Sciatic nerve (tissue), 2 donors: ENCODE measurements at regions not wholly inside any gene's neighbourhood (a gene's known extent, or its start where the extent isn't known, plus 50 kb on each side); places are given as distances from the start of the nearest gene placed in this dataset.
A peak's percentile ranks its signal among the peaks of the same experiment; 100 is the strongest.

Experiments used
- ATAC-seq: fragments of 200-7000 bp; cut with Tn5 transposase; one replicate; pipeline ENCODE4 v1.9.1; 2020; ENCODE audit warnings: mild to moderate bottlenecking, moderate library complexity
- DNase-seq: peaks from one replicate; pipeline ENCODE4 v3.0.0-alpha.2; 2020; ENCODE audit warnings: low spot score
- intact Hi-C: fragments of 100-400 bp; cut with DNase I; formaldehyde crosslinking; loops from one replicate; pipeline ENCODE4 v1.14.2; 2022
- donor health status: DM: no; HTN: no; CAD: no.
- donor health status: DM: no; HTN: no; CAD: no.

DNA sequence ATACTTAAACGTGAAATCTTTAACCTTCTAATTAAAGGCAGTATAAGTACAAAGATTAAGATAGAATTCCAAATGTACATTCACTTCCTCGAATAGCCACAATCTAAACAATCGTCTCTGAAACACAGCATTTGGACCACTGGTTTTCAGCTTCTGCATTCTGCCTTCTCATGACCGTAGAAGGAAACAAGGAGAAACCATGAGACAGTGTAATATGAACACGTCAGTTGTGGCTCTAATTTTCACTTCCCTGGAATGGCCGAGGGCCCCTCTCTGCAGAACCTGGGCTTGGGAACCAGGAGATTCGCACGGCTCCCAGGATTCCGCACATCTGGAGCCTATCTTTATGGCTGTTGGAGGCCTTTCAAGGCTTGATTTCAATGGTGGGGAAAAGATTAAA lies 189.3 kb downstream of the KLF6 start:
- DNase-seq, result no peak
- ATAC-seq, result no peak
- intact Hi-C loops, result no loop called here

DNA sequence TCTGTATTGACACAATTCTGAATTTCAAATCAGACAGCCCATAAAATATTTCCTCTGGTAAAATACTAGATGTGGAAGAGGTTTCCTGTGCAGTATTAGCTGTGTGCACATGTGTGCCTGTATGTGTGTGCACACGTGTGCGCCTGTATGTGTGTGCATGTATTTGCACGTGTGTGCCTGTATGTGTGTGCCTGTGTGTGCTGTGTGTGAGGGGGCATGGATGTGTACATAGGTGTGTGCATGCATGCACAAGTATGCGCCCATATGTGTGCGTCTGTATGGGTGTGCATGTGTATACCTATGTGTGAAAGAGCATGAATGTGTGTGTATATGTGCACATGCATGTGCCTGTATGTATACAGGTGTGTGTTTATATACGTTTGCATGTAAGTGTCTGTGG lies 191.4 kb downstream of the KLF6 start:
- intact Hi-C loops, result no loop called here
- ATAC-seq, result no peak
- no peak for DNase-seq

DNA sequence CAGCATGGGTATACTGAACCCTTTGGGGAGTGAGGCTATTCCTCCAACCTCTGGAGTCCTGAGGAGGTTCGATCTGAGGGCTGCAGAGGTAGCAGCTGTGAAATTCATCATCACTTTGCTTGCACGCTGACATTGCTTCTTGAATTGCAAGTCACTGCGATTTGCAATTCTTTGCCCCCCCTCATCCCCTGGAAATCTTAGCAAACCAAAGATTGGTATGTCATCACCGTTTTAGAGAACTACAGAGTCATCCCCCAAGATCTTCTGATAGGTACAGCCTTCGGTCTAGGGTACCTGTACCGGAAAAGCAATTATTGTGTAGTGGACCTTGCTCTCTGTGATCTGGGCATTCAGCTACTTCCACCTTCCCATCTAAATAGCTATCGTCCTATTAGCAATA lies 192.6 kb downstream of the KLF6 start:
- intact Hi-C loops, result no loop called here
- DNase-seq (no peak), ATAC-seq (no peak)

DNA sequence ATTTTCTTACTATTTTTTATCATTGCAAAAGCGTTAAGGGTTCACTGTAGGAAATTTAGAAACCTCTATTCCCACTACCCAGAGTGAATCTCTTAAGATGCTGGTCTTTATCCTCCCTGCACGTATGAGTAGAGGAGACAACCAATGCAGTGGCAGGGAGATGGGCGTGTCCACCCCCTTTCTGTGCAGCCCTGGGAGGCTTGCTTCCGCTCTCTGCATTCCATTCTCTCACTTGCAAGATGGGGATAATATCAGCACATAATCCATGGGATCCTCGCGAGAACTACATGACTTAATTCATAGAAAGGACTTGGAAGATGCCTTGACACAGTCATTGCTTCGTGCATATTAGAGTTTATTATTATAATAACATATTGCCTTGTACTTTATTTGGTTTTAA lies 196.2 kb downstream of the KLF6 start:
- no peak for DNase-seq
- intact Hi-C loops, result no loop called here
- no peak for ATAC-seq

DNA sequence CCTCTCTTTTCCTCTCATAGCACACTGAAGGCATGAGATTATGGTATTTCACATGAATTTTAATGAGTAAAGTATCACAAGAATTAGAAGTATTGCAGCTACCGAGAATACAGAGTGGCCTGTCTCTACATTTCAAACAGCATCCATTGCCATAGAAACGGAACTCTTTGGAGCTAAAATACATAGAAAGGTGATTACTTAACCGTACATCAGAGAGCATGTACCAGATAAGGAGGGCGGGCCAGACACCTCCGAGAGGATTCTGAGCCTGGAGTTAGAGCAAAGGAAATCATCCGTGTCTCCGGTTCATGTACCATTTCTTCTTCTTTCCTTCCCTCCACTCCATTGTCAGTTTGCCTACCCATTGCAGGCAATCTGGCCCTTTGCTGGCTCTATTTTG lies 196.7 kb downstream of the KLF6 start:
- DNase-seq (no peak), ATAC-seq (no peak)
- intact Hi-C loops, result no loop called here

DNA sequence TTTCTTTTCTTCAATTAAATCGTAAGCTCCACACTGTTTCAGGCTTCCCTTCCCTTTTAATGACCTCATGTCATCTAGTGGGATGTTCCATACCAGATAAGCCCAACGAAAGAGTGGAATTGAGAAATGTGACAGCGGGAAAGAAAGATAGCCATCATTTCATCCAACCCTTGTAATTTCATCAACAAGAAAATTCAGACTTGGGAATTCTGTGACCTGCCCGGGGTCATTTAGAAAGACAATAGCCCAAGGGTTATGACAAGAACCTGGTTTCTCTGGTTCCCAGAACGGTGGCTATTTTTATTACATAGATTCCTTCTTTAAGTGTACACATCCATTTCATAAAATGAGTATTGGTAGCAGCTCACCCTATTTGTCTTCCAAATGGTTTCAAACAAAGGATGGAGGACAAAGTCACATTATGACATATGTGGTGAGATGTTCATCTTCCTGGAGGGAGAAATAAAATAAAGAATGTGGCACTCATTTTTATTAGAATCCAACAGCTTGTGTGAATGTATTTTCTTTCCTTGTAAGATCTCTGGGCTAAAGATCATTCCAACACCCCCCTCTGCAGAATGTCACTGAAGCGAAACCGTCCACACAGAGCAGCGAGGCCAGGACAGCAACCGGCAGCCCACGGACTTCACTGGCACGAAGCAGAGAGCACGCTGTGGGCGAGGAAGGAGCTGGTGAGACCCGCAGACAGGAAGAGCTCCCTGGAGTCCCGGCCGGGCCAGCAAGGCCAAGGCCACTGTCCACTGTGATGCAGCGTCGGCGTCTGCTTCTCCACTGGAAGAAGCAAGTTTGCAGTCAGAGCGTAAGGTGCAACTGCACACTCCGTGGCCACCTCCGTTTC lies 199.9 kb downstream of the KLF6 start:
- intact Hi-C loops, result no loop called here
- no peak for DNase-seq
- no peak for ATAC-seq

DNA sequence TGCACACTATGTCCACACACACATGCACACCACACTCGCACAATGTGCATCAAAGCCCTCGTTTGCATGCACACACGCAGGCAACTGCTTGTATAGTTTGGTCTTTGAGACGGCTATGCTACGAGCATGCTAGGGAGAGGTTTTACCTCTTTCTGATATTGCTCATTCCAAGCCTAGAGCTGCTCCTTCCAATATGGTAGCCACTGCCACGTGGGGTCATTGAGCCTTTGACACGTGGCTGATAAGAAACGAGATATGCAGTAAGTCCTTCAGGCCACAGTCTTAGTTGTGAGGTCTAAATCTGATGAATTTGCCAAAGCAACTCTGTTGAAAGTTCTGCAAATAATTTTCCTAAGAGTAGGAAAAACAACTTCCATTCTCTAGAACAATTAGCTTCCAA lies 204.4 kb downstream of the KLF6 start:
- no peak for DNase-seq
- intact Hi-C loops, result no loop called here
- no peak for ATAC-seq

DNA sequence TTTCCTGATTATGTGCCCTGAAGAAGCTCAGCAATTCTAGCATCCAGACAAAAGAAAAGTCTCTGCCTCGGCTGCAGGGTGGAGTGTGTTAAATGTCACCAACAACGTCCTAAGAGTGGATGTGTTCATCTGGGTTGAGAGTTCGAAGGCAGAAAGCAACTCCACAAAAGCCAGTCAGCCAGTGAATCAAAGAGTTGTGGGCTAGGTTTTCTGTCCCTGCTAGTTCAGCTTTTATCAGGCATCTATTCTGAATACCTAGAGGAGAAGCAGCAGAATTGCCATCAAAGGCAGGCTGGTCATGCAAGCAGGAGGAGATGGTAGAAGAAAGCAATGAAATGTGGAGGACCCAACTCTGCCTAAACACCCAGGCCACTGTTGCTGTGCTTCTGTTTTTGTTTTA lies 205.2 kb downstream of the KLF6 start:
- ATAC-seq (no peak), DNase-seq (no peak)
- intact Hi-C loops, result no loop called here

DNA sequence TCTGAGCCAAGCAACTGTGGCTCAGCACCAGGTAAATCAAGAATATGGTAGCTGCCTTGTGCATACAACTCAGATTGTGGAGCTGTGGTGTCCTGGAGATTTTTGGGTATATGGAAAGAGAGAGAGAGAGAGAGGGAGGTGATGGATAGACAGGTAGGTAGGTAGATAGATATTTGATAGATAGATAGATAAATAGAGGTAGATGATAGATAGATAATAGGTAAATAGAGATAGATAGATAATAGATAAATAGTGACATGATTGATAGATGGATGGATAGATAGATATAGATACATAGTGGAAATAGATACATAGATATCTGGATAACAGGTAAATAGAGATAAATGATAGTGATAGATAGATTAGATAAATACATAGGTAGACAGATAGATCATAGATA lies 206.3 kb downstream of the KLF6 start:
- intact Hi-C loops, result no loop called here
- ATAC-seq (no peak), DNase-seq (no peak)

DNA sequence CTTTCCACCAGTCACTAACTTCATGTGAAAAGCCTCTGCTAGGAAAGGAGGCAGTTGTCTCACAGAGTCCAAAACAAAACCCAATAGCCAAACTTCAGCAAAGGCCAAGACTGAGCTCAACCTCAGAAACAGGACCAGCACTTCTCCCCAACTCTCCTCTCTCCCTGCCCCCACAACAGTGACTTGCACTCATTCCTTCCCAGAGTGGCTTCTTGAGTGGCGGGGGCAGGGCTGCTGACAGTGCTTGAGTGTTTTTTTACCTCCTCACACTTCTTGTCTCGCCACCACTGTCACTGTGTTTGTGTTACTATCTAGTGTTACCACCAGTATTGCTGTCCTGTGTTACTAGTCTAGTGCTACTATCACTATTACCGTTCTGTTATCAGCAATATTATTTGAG lies 206.8 kb downstream of the KLF6 start:
- no peak for ATAC-seq
- intact Hi-C loops, result no loop called here

DNA sequence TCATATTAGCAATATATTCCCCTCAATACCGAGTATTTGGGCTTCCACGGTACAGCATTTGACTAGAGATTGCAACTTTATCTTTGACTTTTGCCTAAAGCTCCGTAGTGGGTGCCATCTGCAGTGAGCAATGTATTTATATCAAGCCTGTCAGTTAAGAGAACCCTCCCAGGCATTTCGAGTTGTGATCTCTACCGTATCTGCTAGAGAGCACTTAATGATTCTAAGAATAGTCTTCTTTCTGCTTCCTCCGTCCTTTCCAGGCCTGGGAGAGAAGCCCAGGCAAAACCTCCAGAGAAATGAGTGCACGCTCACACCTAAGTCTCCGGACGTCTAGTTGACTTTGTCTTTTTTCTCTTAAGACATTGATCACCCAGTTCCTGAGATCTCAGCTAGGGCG lies 210.6 kb downstream of the KLF6 start:
- ATAC-seq (no peak), DNase-seq (no peak)
- intact Hi-C loops, result no loop called here

More for the DNA sequence above, 206.8 kb downstream of the KLF6 start:
- DNase-seq, result no peak

DNA sequence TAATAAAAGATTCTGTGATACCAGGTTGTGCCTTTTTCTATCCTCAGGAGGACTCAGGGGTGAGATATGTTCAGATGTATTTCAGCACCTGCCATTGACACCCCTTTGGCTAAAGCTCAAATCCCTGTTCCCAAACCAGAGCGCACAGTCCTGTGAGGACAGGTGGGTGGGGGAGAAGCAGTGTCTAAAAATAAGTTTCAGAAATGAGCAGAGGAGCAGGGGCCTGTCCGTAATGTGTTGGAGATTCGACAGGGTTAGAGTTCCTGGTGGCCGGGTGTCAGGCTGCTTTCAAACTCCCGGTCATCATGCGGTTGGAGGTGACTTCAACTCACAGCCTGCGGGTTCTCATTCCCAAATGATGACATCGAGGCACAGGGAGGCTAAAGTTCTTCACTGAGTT lies 211.5 kb downstream of the KLF6 start:
- ATAC-seq, result no peak
- intact Hi-C loops, result no loop called here
- DNase-seq, result no peak

DNA sequence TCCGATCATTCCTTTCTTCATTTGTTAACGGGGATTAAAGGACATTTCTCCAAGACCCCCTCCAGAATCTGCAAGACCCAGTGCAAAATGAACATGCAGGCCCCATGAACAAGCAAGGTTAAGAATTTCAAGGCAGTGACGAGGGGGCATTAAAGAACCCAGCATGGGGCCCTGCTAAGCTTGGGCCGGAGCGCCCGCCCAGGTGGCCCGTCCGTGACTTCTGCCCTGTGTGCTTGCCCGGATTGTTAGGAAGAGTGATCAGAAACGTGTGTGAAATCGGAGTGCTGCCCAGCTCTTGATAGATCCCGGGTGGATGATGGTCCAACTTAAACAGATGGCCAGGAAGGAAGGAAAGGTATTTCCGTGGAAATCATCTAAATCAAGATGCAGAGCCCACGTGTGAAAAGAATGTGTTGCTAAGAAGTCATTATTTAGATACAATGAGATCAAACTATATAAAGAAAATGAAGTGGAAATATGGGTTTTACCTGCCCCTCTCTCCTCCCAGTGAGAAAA lies 213.6 kb downstream of the KLF6 start:
- no peak for ATAC-seq

DNA sequence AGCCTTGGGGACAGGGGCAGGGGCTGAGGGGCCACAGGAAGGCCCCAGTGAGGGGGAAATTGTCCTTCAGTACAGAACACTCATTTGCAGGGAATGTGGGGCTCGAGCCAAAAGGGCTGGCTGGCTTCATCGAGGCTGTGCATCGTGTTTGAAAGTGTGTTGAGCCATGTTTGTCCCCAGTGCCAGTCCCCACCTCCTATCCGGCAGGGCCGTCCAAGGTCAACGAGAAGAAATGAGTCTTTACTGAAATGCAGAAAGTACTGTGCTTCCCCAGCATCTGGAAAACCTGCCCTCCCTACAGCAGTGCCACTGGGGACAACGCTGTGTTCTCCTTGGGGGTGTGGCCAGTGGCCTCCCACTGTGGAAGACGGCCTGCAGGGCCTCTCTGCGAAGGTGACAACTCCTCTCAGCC lies 214.1 kb downstream of the KLF6 start:
- no peak for DNase-seq
- peak; percentile 71 for ATAC-seq
- intact Hi-C loops, result no loop called here

More for the DNA sequence above, 213.6 kb downstream of the KLF6 start:
- intact Hi-C loops, result no loop called here
- no peak for DNase-seq

DNA sequence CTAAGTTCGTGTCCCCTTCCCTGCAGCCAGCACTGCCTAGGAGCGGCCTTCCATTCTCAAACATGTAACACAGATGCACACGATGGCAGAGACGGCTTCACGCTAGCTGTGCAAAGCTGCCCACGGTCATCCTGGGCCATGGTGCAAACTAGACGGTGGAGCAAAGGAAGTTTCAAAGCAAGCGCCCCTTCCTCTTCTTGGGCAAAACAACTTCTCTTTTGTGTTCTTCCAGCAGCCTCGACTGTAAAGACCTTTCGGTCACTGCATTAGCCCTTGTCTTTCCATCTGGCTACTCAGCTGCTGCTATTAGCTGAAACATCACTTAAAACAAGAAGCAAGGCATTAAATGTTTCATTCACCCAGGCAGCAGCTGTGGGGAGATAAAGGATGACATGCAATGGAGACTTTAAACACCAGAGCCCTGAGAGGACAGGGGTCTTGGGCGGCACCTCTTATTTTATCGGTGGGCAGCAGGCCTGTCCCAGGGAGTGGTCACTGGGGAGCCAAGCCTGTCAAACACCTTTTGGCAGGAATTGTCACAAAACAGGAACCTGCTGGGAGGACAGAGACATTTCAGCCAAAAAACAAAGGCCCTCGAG lies 214.8 kb downstream of the KLF6 start:
- intact Hi-C loops, result no loop called here

DNA sequence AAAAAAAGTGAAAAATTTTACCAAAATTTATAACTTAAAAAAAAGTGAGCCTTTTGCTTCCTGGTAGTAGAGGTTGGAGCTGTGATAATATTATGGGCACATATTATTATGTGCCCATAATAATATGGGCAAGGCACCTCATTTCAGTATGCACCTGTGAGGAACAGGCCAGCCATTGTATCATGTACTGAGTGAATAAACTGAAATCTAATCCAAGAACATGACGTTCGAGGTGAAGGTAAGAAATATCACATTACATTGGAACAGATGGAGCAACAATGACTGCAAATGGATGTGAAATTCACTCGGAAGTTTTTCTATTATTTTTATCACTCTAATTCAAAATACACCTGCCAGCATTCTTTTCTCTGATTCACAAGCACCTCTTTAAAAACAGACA lies 216.0 kb downstream of the KLF6 start:
- intact Hi-C loops, result no loop called here

More for the DNA sequence above, 214.8 kb downstream of the KLF6 start:
- DNase-seq (no peak), ATAC-seq (peak; percentile 28)

DNA sequence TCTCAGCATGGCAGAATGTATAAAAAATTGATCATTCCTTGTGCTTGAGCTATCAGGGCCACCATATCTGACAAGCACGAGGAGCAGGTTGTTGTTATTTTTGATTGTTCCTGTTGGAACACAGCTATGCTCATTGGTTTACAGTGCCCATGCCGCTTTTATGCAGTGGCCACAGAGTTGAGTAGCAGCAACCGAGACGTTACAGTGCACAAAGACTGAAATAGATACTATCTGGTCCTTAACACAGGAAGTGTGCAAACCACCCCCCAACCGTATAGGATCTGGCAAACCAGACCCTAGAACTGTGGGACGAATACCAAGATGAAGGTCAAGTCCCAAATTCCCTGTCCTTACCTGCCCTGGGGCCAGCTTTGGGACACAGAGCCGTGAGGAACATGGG lies 216.6 kb downstream of the KLF6 start:
- ATAC-seq, result no peak
- intact Hi-C loops, result no loop called here

More for the DNA sequence above, 216.0 kb downstream of the KLF6 start:
- no peak for ATAC-seq
- no peak for DNase-seq

DNA sequence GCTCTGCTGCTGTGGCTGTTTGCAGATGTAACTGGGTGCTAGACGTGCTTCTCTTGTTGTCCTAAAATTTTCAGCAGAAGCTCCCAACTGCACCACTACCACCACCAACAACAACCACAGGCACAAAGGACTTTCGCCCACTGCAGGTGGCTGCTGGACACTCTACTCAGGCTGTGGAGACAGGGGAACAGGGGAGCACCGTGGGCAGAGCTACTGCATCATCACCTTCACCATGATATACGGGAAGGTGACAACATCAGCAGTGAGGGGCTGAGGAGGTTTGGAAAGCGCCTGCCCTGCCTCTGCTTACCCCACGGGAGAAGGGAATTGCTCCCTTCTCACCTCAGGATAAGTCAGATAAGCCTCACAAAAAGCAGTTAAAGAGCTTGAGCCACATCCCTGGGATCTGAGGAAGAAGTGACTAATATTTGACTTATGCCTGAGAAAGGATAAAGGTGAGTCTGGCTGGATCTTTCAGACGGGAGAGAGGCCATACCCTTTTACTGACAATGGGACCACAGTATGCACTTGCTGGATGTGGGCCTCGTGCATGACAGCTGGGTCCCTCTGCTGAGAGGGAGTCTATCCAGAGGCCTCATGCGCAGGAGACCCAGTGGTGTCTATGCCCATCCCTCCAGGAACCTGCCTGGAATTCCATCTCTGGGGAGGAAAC lies 217.6 kb downstream of the KLF6 start:
- no peak for DNase-seq
- ATAC-seq, result no peak

More for the DNA sequence above, 216.6 kb downstream of the KLF6 start:
- no peak for DNase-seq

DNA sequence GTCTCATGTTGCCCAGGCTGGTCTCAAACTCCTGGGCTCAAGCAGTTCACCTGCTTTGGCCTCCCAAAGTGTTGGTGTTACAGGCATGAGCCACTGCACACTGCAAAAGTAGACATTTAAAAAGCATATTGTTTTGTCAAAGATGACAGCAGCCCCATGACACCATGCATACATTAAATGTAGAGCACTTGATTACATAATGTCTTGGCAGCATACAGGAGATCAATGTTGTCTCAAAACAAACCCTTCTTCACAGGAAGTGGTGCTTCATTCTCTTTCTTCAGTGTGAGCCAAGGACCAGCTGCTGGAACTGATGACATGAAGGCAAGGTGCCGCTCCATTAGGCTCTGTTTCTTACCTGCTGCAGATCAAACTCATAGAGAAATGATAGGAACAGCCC lies 218.4 kb downstream of the KLF6 start:
- intact Hi-C loops, result no loop called here
- ATAC-seq (no peak), DNase-seq (no peak)

More for the DNA sequence above, 217.6 kb downstream of the KLF6 start:
- intact Hi-C loops, result no loop called here
